ENCODE measurements at regions not wholly inside any gene's neighbourhood (a gene's known extent, or its start where the extent isn't known, plus 50 kb on each side); places are given as distances from the start of the nearest gene placed in this dataset.

- no peak for DNase-seq
Observed at GRCh38 chr20:52542131-52542530, 350.6 kb upstream of the ZFP64 start.

GRCh38 chr20:52540509-52540908 lies 348.9 kb upstream of the ZFP64 start:
- no peak for DNase-seq

GRCh38 chr20:52539891-52540290 lies 348.3 kb upstream of the ZFP64 start:
- DNase-seq: no peak

- DNase-seq: peak; percentile 6
Observed at GRCh38 chr20:52536841-52537400, 345.3 kb upstream of the ZFP64 start.

GRCh38 chr20:52536040-52536439 lies 344.5 kb upstream of the ZFP64 start:
- no peak for DNase-seq

- DNase-seq: no peak
Observed at GRCh38 chr20:52534616-52535015, 343.0 kb upstream of the ZFP64 start.

- DNase-seq: no peak
Observed at GRCh38 chr20:52533401-52533800, 341.8 kb upstream of the ZFP64 start.

GRCh38 chr20:52532674-52533073 lies 341.1 kb upstream of the ZFP64 start:
- DNase-seq: no peak

GRCh38 chr20:52530571-52530970 lies 339.0 kb upstream of the ZFP64 start:
- no peak for DNase-seq

GRCh38 chr20:52529826-52530225 lies 338.2 kb upstream of the ZFP64 start:
- DNase-seq: peak; percentile 69

- peak; percentile 26 for DNase-seq
Observed at GRCh38 chr20:52524861-52525260, 333.3 kb upstream of the ZFP64 start.

GRCh38 chr20:52518735-52519134 lies 327.2 kb upstream of the ZFP64 start:
- DNase-seq: no peak

GRCh38 chr20:52515877-52516276 lies 324.3 kb upstream of the ZFP64 start:
- no peak for DNase-seq

- no peak for DNase-seq
Observed at GRCh38 chr20:52500157-52500556, 308.6 kb upstream of the ZFP64 start.

GRCh38 chr20:52497731-52498130 lies 306.2 kb upstream of the ZFP64 start:
- DNase-seq: peak; percentile 32

GRCh38 chr20:52496191-52496590 lies 304.6 kb upstream of the ZFP64 start:
- DNase-seq: no peak

- peak; percentile 86 for DNase-seq
Observed at GRCh38 chr20:52494244-52494643, 302.7 kb upstream of the ZFP64 start.

GRCh38 chr20:52493171-52493721 lies 301.7 kb upstream of the ZFP64 start:
- DNase-seq: peak; percentile 38

GRCh38 chr20:52490711-52491430 lies 299.3 kb upstream of the ZFP64 start:
- peak; percentile 82 for DNase-seq

- peak; percentile 79 for DNase-seq
Observed at GRCh38 chr20:52484438-52484837, 292.9 kb upstream of the ZFP64 start.

- no peak for DNase-seq
Observed at GRCh38 chr20:52483382-52483781, 291.8 kb upstream of the ZFP64 start.

GRCh38 chr20:52482044-52482443 lies 290.5 kb upstream of the ZFP64 start:
- DNase-seq: no peak

GRCh38 chr20:52481443-52481842 lies 289.9 kb upstream of the ZFP64 start:
- DNase-seq: no peak

- no peak for DNase-seq
Observed at GRCh38 chr20:52476074-52476750, 284.6 kb upstream of the ZFP64 start.

Data from HCEC 1CT (cell line).